ENCODE measurements at regions not wholly inside any gene's neighbourhood (a gene's known extent, or its start where the extent isn't known, plus 50 kb on each side); places are given as distances from the start of the nearest gene placed in this dataset.
"Not testable (repeated sequence)": the region's sequence is repeated elsewhere in the genome, so short reads cannot be mapped to it uniquely, and the experiment has no call there.

DNA sequence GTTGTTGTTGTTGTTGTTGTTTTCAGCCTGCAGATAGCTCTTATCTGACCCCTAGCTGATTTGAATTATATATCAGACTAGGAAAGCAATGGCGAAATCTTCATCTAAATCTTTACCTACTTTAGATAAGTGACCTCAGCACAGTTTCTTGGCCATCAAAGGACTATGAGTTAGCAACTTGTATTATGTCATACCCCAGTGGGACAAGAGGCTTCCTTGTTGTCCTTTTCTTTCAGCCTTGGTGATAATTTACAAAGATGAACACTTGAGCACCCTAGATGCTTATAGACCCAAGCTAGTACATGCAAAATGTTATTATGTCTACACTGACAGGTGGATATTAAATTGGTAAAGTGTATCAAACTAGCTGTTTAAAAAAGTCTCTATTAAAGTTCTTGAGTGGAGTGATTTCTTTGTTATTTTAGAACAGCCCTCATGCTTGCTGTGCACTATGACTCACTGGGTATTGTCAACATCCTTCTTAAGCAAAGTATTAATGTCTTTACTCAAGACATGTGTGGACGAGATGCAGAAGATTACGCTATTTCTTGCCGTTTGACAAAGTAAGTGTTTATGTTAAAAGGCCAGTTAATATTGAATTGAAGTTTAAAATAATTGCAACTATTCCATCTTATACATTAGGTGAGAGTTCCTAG lies 56.6 kb upstream of the ZNF519 start:
- H3K4me1 ChIP-seq (ENCODE audit: insufficient read depth, low read length); H3K36me3 ChIP-seq (ENCODE audit: insufficient read depth, low read length); H3K9ac ChIP-seq (ENCODE audit: low read depth, low read length); H3K9me3 ChIP-seq (ENCODE audit: control insufficient read depth, insufficient read depth, low read length): not testable (repeated sequence)

Measured in ES-I3 (cell line).